Iris pigment epithelial cell (primary cell): ENCODE measurements at regions not wholly inside any gene's neighbourhood (a gene's known extent, or its start where the extent isn't known, plus 50 kb on each side); places are given as distances from the start of the nearest gene placed in this dataset.
"Not testable (repeated sequence)": the region's sequence is repeated elsewhere in the genome, so short reads cannot be mapped to it uniquely, and the experiment has no call there.

ENCODE experiments used
- DNase-seq: peaks from one replicate; pipeline ENCODE4 v3.0.0-alpha.2; 2011; ENCODE audit warnings: low read depth

- DNase-seq = no peak
Observed at GRCh38 chr4:13902146-13902545, 274.6 kb upstream of the BOD1L1 start.

GRCh38 chr4:13903061-13903460, 275.5 kb upstream of the BOD1L1 start:
- DNase-seq = no peak

GRCh38 chr4:13903901-13904300, 276.4 kb upstream of the BOD1L1 start:
- DNase-seq = no peak

- DNase-seq = peak; percentile 94
Observed at GRCh38 chr4:13905543-13905942, 278.0 kb upstream of the BOD1L1 start.

GRCh38 chr4:13906727-13907126, 279.2 kb upstream of the BOD1L1 start:
- DNase-seq = no peak

GRCh38 chr4:13907255-13907751, 279.8 kb upstream of the BOD1L1 start:
- peak; percentile 98 for DNase-seq

GRCh38 chr4:13908455-13908854, 280.9 kb upstream of the BOD1L1 start:
- no peak for DNase-seq

GRCh38 chr4:13910556-13910955, 283.0 kb upstream of the BOD1L1 start:
- DNase-seq = no peak

- no peak for DNase-seq
Observed at GRCh38 chr4:13911256-13911655, 283.7 kb upstream of the BOD1L1 start.

- peak; percentile 50 for DNase-seq
Observed at GRCh38 chr4:13912436-13912925, 285.0 kb upstream of the BOD1L1 start.

GRCh38 chr4:13912966-13913365, 285.4 kb upstream of the BOD1L1 start:
- peak; percentile 89 for DNase-seq

GRCh38 chr4:13917015-13917414, 289.5 kb upstream of the BOD1L1 start:
- DNase-seq = peak; percentile 69

GRCh38 chr4:13918110-13918509, 290.6 kb upstream of the BOD1L1 start:
- DNase-seq = peak; percentile 99

- peak; percentile 88 for DNase-seq
Observed at GRCh38 chr4:13918991-13919441, 291.5 kb upstream of the BOD1L1 start.

GRCh38 chr4:13920111-13920875, 292.8 kb upstream of the BOD1L1 start:
- DNase-seq = peak; percentile 59

GRCh38 chr4:13920901-13921300, 293.4 kb upstream of the BOD1L1 start:
- DNase-seq = peak; percentile 99

GRCh38 chr4:13921805-13922204, 294.3 kb upstream of the BOD1L1 start:
- peak; percentile 58 for DNase-seq

GRCh38 chr4:13922459-13922858, 294.9 kb upstream of the BOD1L1 start:
- no peak for DNase-seq

GRCh38 chr4:13922873-13923645, 295.5 kb upstream of the BOD1L1 start:
- no peak for DNase-seq

- DNase-seq = not testable (repeated sequence)
Observed at GRCh38 chr4:13924900-13925299, 297.4 kb upstream of the BOD1L1 start.

GRCh38 chr4:13928214-13928613, 300.7 kb upstream of the BOD1L1 start:
- no peak for DNase-seq

GRCh38 chr4:13930155-13930554, 302.6 kb upstream of the BOD1L1 start:
- no peak for DNase-seq

- peak; percentile 67 for DNase-seq
Observed at GRCh38 chr4:13933191-13933590, 305.7 kb upstream of the BOD1L1 start.
